ENCODE measurements at regions not wholly inside any gene's neighbourhood (a gene's known extent, or its start where the extent isn't known, plus 50 kb on each side); places are given as distances from the start of the nearest gene placed in this dataset.

DNA sequence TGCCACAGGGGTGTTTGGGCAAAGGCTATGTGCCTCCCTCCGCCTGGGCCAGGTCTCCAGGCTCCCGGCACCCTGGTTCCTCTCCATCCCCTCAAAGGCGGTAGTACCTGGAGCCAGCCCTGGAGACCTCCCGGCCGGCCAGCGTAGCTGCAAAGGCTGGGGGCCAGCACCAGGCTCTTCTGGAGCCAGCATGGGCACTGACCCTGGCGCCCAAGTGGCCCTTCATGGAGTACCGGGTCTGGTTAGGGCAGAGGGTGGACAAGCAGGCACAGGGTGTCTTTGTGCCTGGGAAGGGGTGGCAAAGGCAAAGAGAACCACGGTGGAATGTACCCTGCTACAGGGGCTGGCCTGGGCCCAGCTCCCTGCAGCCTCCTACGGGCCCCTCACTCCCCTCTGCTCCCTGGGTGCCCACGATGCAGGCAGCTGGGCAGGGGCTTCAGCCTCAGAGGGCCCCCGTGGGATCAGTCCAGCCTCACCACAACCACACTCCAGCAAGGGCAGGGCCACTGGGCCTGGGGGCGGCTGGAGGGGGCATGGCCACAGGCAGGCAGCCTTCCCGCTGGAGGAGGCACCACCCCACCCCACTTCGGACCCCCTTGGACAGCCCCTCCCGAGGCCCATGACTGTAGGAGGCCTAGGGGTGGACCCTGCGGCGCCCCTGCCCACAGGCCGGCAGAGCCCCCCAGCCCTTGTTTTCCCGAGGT, 112.9 kb upstream of the NKX1-1 start:
- no peak overlapping the region for H3K4me3 ChIP-seq (ENCODE audit: insufficient read length, low read depth)
- DNase-seq (ENCODE audit: low read depth, low spot score): no peak
- no peaks in the 10 kb centered on the region for H3K9me3 ChIP-seq (ENCODE audit: insufficient read depth, low read length)
- no peaks in the 10 kb centered on the region for H3K4me1 ChIP-seq (ENCODE audit: insufficient read depth, insufficient read length)
- peaks cover 8% of the 10 kb centered on the region for H3K27me3 ChIP-seq (ENCODE audit: insufficient read depth, insufficient read length)
- H3K36me3 ChIP-seq (ENCODE audit: insufficient read depth, insufficient read length, low read length): no peaks in the 10 kb centered on the region
- TF ChIP-seq ZNF274 (IDR thresholded peaks at IDR 0.05; ENCODE audit: low read depth, low read length) (no peak), YY1 (IDR thresholded peaks at IDR 0.05; ENCODE audit: insufficient read depth, insufficient read length) (no peak), SUZ12 (IDR thresholded peaks at IDR 0.05; ENCODE audit: extremely low read depth, insufficient read depth, insufficient read length) (no peak)
- H3K9ac ChIP-seq (ENCODE audit: insufficient read length, low read depth): no peak overlapping the region

DNA sequence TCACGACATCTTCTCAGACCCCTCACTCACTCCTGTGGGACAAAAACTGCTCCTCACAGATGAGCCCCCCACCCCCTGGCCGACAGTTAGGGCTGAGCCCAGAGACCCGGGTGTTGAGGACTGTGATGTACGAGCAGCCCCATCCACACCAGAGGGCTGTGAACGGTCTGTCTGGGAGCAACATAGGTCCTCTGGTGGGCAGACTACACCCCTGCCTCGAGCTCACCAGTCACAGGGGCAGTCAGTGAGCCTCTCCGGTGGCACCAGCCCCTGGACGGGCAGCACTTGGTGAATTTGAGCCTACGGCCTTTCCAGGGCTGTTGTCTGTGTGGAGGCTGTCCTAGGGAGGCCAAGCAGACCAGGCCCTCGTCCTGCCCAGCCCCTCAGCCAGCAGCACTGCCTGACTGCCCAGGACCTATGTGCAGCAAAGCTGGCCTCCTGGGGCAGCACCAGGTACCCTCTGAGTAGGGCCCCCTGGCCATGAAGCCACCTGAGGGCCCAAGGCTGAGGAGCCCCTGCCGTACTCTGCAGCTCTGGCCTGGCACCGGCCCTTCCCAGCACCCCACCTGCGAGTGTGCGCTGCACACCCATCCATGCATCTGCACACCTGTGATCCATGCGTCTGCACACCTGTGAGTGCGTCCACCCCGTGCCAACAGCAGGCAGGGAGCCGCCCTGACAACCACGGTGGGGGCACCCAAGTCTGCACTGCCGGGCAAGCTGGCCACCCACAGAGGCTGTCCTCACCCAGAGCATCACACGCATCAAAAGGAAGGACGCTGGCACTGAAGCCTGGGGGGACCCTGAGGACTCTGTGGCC, 111.6 kb upstream of the NKX1-1 start:
- Histone ChIP-seq H3K9ac (ENCODE audit: insufficient read length, low read depth) (no peak overlapping the region), H3K4me3 (ENCODE audit: insufficient read length, low read depth) (no peak overlapping the region), H3K36me3 (ENCODE audit: insufficient read depth, insufficient read length, low read length) (no peaks in the 10 kb centered on the region), H3K4me1 (ENCODE audit: insufficient read depth, insufficient read length) (no peaks in the 10 kb centered on the region), H3K27me3 (ENCODE audit: insufficient read depth, insufficient read length) (peaks cover under 1% of the 10 kb centered on the region), H3K9me3 (ENCODE audit: insufficient read depth, low read length) (no peaks in the 10 kb centered on the region)
- TF ChIP-seq YY1 (IDR thresholded peaks at IDR 0.05; ENCODE audit: insufficient read depth, insufficient read length) (no peak), SUZ12 (IDR thresholded peaks at IDR 0.05; ENCODE audit: extremely low read depth, insufficient read depth, insufficient read length) (no peak), ZNF274 (IDR thresholded peaks at IDR 0.05; ENCODE audit: low read depth, low read length) (no peak)
- DNase-seq (ENCODE audit: low read depth, low spot score): no peak

- H3K9ac ChIP-seq (ENCODE audit: insufficient read length, low read depth): no peak overlapping the region
- H3K4me1 ChIP-seq (ENCODE audit: insufficient read depth, insufficient read length): no peaks in the 10 kb centered on the region
- TF ChIP-seq ZNF274 (IDR thresholded peaks at IDR 0.05; ENCODE audit: low read depth, low read length) (no peak), YY1 (IDR thresholded peaks at IDR 0.05; ENCODE audit: insufficient read depth, insufficient read length) (no peak)
- no peaks in the 10 kb centered on the region; the same call in 1 of the 2 replicates for H3K9me3 ChIP-seq (ENCODE audit: insufficient read depth, low read length)
- no peaks in the 10 kb centered on the region for H3K27me3 ChIP-seq (ENCODE audit: insufficient read depth, insufficient read length)
- H3K36me3 ChIP-seq (ENCODE audit: insufficient read depth, insufficient read length, low read length): no peaks in the 10 kb centered on the region
- DNase-seq (ENCODE audit: low read depth, low spot score): no peak
- H3K4me3 ChIP-seq (ENCODE audit: insufficient read length, low read depth): no peak overlapping the region
Observed at GRCh38 chr4:1516881-1517480, 110.7 kb upstream of the NKX1-1 start.

DNA sequence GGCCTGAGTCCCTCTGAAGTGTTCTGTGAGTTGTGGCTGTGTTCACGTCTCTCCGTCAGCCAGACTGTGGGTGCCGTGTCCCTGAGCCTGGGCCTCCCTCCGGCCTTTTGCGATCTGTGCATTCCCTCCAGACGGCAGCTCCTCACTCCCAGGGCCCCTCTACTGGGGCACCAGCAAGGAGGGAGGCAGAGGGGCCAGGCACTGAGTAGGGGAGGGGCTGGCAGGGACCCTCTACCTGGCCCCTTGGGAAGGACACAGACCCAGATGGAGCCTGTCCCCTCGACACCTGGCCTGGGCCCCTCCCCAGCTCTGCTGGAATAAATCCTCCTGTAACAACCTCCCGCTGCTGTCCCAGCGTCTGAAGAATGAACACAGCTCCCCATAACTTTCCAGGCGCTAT, 110.0 kb upstream of the NKX1-1 start:
- no peaks in the 10 kb centered on the region; the same call in 1 of the 2 replicates for H3K9me3 ChIP-seq (ENCODE audit: insufficient read depth, low read length)
- H3K36me3 ChIP-seq (ENCODE audit: insufficient read depth, insufficient read length, low read length): no peaks in the 10 kb centered on the region
- H3K4me1 ChIP-seq (ENCODE audit: insufficient read depth, insufficient read length): no peaks in the 10 kb centered on the region
- H3K9ac ChIP-seq (ENCODE audit: insufficient read length, low read depth): no peak overlapping the region
- TF ChIP-seq SUZ12 (IDR thresholded peaks at IDR 0.05; ENCODE audit: extremely low read depth, insufficient read depth, insufficient read length): no peak
- no peak for TF ChIP-seq YY1 (IDR thresholded peaks at IDR 0.05; ENCODE audit: insufficient read depth, insufficient read length)
- no peak for TF ChIP-seq ZNF274 (IDR thresholded peaks at IDR 0.05; ENCODE audit: low read depth, low read length)
- H3K27me3 ChIP-seq (ENCODE audit: insufficient read depth, insufficient read length): peaks cover 5% of the 10 kb centered on the region
- no peak overlapping the region for H3K4me3 ChIP-seq (ENCODE audit: insufficient read length, low read depth)
- DNase-seq (ENCODE audit: low read depth, low spot score): no peak

DNA sequence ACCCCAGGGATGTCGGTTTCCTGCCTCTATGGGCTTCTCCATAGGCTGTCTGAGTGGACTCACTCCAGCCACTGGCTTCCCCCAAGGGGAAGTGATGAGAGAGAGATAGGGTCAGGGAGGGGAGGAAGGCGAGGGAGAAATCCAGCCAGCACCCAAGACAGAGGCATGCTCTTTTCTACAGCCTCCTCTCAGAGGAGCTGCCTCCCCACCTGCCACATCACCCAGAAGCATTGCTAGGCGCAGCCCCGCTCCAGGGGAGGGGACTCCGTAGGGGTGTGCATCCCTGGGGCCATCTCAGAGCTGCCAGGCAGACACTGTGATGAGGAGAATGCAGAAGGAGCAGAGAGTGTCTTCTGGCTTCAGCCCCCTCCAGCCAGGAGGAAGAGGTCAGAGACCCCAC, 109.5 kb upstream of the NKX1-1 start:
- no peak overlapping the region for H3K9ac ChIP-seq (ENCODE audit: insufficient read length, low read depth)
- no peaks in the 10 kb centered on the region; the same call in 1 of the 2 replicates for H3K9me3 ChIP-seq (ENCODE audit: insufficient read depth, low read length)
- no peak for DNase-seq (ENCODE audit: low read depth, low spot score)
- no peak overlapping the region for H3K4me3 ChIP-seq (ENCODE audit: insufficient read length, low read depth)
- H3K36me3 ChIP-seq (ENCODE audit: insufficient read depth, insufficient read length, low read length): no peaks in the 10 kb centered on the region
- H3K4me1 ChIP-seq (ENCODE audit: insufficient read depth, insufficient read length): no peaks in the 10 kb centered on the region
- TF ChIP-seq ZNF274 (IDR thresholded peaks at IDR 0.05; ENCODE audit: low read depth, low read length): no peak
- TF ChIP-seq SUZ12 (IDR thresholded peaks at IDR 0.05; ENCODE audit: extremely low read depth, insufficient read depth, insufficient read length): no peak
- no peak for TF ChIP-seq YY1 (IDR thresholded peaks at IDR 0.05; ENCODE audit: insufficient read depth, insufficient read length)
- H3K27me3 ChIP-seq (ENCODE audit: insufficient read depth, insufficient read length): peaks cover 8% of the 10 kb centered on the region

- H3K9ac ChIP-seq (ENCODE audit: insufficient read length, low read depth): no peak overlapping the region
- no peaks in the 10 kb centered on the region for H3K36me3 ChIP-seq (ENCODE audit: insufficient read depth, insufficient read length, low read length)
- peaks cover 9% of the 10 kb centered on the region for H3K27me3 ChIP-seq (ENCODE audit: insufficient read depth, insufficient read length)
- H3K4me1 ChIP-seq (ENCODE audit: insufficient read depth, insufficient read length): no peaks in the 10 kb centered on the region
- H3K9me3 ChIP-seq (ENCODE audit: insufficient read depth, low read length): no peaks in the 10 kb centered on the region; the same call in 1 of the 2 replicates
- DNase-seq (ENCODE audit: low read depth, low spot score): no peak
- no peak overlapping the region for H3K4me3 ChIP-seq (ENCODE audit: insufficient read length, low read depth)
- no peak for TF ChIP-seq SUZ12 (IDR thresholded peaks at IDR 0.05; ENCODE audit: extremely low read depth, insufficient read depth, insufficient read length)
- no peak for TF ChIP-seq ZNF274 (IDR thresholded peaks at IDR 0.05; ENCODE audit: low read depth, low read length)
- no peak for TF ChIP-seq YY1 (IDR thresholded peaks at IDR 0.05; ENCODE audit: insufficient read depth, insufficient read length)
Observed at GRCh38 chr4:1515156-1515555, 108.9 kb upstream of the NKX1-1 start.

- no peaks in the 10 kb centered on the region; the same call in 1 of the 2 replicates for H3K9me3 ChIP-seq (ENCODE audit: insufficient read depth, low read length)
- H3K4me1 ChIP-seq (ENCODE audit: insufficient read depth, insufficient read length): no peaks in the 10 kb centered on the region
- H3K27me3 ChIP-seq (ENCODE audit: insufficient read depth, insufficient read length): peaks cover 11% of the 10 kb centered on the region
- H3K9ac ChIP-seq (ENCODE audit: insufficient read length, low read depth): no peak overlapping the region
- TF ChIP-seq YY1 (IDR thresholded peaks at IDR 0.05; ENCODE audit: insufficient read depth, insufficient read length) (no peak), SUZ12 (IDR thresholded peaks at IDR 0.05; ENCODE audit: extremely low read depth, insufficient read depth, insufficient read length) (no peak), ZNF274 (IDR thresholded peaks at IDR 0.05; ENCODE audit: low read depth, low read length) (no peak)
- no peaks in the 10 kb centered on the region for H3K36me3 ChIP-seq (ENCODE audit: insufficient read depth, insufficient read length, low read length)
- no peak for DNase-seq (ENCODE audit: low read depth, low spot score)
- H3K4me3 ChIP-seq (ENCODE audit: insufficient read length, low read depth): no peak overlapping the region
Observed at GRCh38 chr4:1514612-1515011, 108.4 kb upstream of the NKX1-1 start.
